CD8-positive, alpha-beta memory T cell (primary cell): ENCODE measurements at regions not wholly inside any gene's neighbourhood (a gene's known extent, or its start where the extent isn't known, plus 50 kb on each side); places are given as distances from the start of the nearest gene placed in this dataset.

Experiments used
- CTCF ChIA-PET: fragments of 350-600 bp; sonication (Branson Sonifier 250); formaldehyde crosslinking; loops from one replicate; lab custom pipeline; 2021; ENCODE audit warnings: antibody characterized with exemption; lab: Charles Lee
- POLR2A ChIA-PET: fragments of 350-600 bp; sonication (Branson Sonifier 250); formaldehyde crosslinking; loops from one replicate; lab custom pipeline; 2021; ENCODE audit warnings: antibody characterized with exemption; lab: Charles Lee
- DNase-seq, 5 donors: peaks; one replicate each; pipeline versions ENCODE4 v3.0.0 to v3.0.0-alpha.2; 2020 to 2022; ENCODE audit warnings: mixed read lengths in 1 of 5
- H3K27ac ChIP-seq: one replicate; pipeline ENCODE4 v1.7.0; 2013; ENCODE audit warnings: low read depth, mild to moderate bottlenecking, low read length, moderate library complexity
- H3K27me3 ChIP-seq: 2 replicates; pipeline ENCODE4 v1.7.0; 2013; ENCODE audit warnings: low read length, mild to moderate bottlenecking; ENCODE audit not compliant: insufficient read depth, poor library complexity, severe bottlenecking
- H3K36me3 ChIP-seq: 2 replicates; pipeline ENCODE4 v1.7.0; 2013; ENCODE audit warnings: mild to moderate bottlenecking, low read length, moderate library complexity; ENCODE audit not compliant: insufficient read depth
- H3K4me1 ChIP-seq: 2 replicates; pipeline ENCODE4 v1.7.0; 2013; ENCODE audit warnings: mild to moderate bottlenecking, low read length, moderate library complexity; ENCODE audit not compliant: insufficient read depth
- H3K4me3 ChIP-seq: 2 replicates; pipeline ENCODE4 v1.7.0; 2013; ENCODE audit warnings: mild to moderate bottlenecking, low read length
- H3K9me3 ChIP-seq: 2 replicates; pipeline ENCODE4 v1.7.0; 2013; ENCODE audit warnings: mild to moderate bottlenecking, low read length
- H3K27ac Mint-ChIP-seq, 8 donors: one replicate each; pipeline ENCODE4 v1.8.0; 2020 to 2021; ENCODE audit warnings: mixed read lengths in 8 of 8, mild to moderate bottlenecking in 6 of 8, inconsistent platforms in 3 of 8, moderate library complexity in 3 of 8
- H3K27me3 Mint-ChIP-seq, 2 donors: one replicate each; pipeline ENCODE4 v1.8.0; 2020 to 2021; ENCODE audit warnings: mixed read lengths in 2 of 2, mild to moderate bottlenecking in 1 of 2, moderate library complexity in 1 of 2
- H3K36me3 Mint-ChIP-seq, 3 donors: one replicate each; pipeline ENCODE4 v1.8.0; 2020 to 2021; ENCODE audit warnings: mixed read lengths in 3 of 3, inconsistent platforms in 1 of 3, mild to moderate bottlenecking in 1 of 3
- H3K4me1 Mint-ChIP-seq, 3 donors: one replicate each; pipeline ENCODE4 v1.8.0; 2020 to 2021; ENCODE audit warnings: mixed read lengths in 3 of 3, inconsistent platforms in 1 of 3, mild to moderate bottlenecking in 1 of 3
- H3K4me3 Mint-ChIP-seq, 7 donors: one replicate each; pipeline ENCODE4 v1.8.0; 2020 to 2021; ENCODE audit warnings: mixed read lengths in 7 of 7, mild to moderate bottlenecking in 6 of 7, moderate library complexity in 4 of 7, inconsistent platforms in 2 of 7
- H3K9me3 Mint-ChIP-seq, 5 donors: one replicate each; pipeline ENCODE4 v1.8.0; 2020 to 2022; ENCODE audit warnings: mixed read lengths in 5 of 5, mild to moderate bottlenecking in 3 of 5, moderate library complexity in 2 of 5, inconsistent platforms in 1 of 5

GRCh38 chr13:82791035-82791434, 1091.2 kb downstream of the SLITRK1 start:
- CTCF ChIA-PET = no interaction called here
- Mint-ChIP-seq H3K27me3 (no peaks in the 10 kb centered on the region), H3K36me3 (no peaks in the 10 kb centered on the region)

GRCh38 chr13:82772816-82773215, 1109.5 kb downstream of the SLITRK1 start:
- H3K36me3 ChIP-seq = no peaks in the 10 kb centered on the region
- Mint-ChIP-seq H3K9me3 (peaks cover 0 to 12% (median 2%) of the 10 kb centered on the region in 5 donors), H3K27me3 (no peaks in the 10 kb centered on the region), H3K27ac (no peak overlapping the region), H3K4me1 (no peaks in the 10 kb centered on the region), H3K4me3 (no peak overlapping the region), H3K36me3 (no peaks in the 10 kb centered on the region)
- ChIA-PET CTCF (no interaction called here), POLR2A (no interaction called here)
- H3K27ac ChIP-seq = no peak overlapping the region
- no peaks in the 10 kb centered on the region for H3K9me3 ChIP-seq
- no peaks in the 10 kb centered on the region for H3K27me3 ChIP-seq
- DNase-seq = no peak
- no peaks in the 10 kb centered on the region for H3K4me1 ChIP-seq
- H3K4me3 ChIP-seq = no peak overlapping the region

More at GRCh38 chr13:82791035-82791434, 1091.2 kb downstream of the SLITRK1 start:
- H3K27ac Mint-ChIP-seq = no peak overlapping the region
- H3K4me3 Mint-ChIP-seq = no peak overlapping the region
- no peaks in the 10 kb centered on the region for H3K4me1 Mint-ChIP-seq
- H3K27ac ChIP-seq = no peak overlapping the region
- no peaks in the 10 kb centered on the region for H3K4me1 ChIP-seq
- H3K27me3 ChIP-seq = no peaks in the 10 kb centered on the region
- POLR2A ChIA-PET = no interaction called here
- DNase-seq = no peak
- H3K9me3 Mint-ChIP-seq = no peaks in the 10 kb centered on the region
- no peak overlapping the region for H3K4me3 ChIP-seq
- no peaks in the 10 kb centered on the region for H3K9me3 ChIP-seq
- H3K36me3 ChIP-seq = no peaks in the 10 kb centered on the region

- no peaks in the 10 kb centered on the region for H3K4me1 Mint-ChIP-seq
- no peak overlapping the region for H3K4me3 Mint-ChIP-seq
- CTCF ChIA-PET = no interaction called here
- Histone ChIP-seq H3K36me3 (no peaks in the 10 kb centered on the region), H3K4me3 (no peak overlapping the region), H3K4me1 (no peaks in the 10 kb centered on the region), H3K27ac (no peak overlapping the region), H3K27me3 (no peaks in the 10 kb centered on the region), H3K9me3 (no peaks in the 10 kb centered on the region)
- no peak overlapping the region for H3K27ac Mint-ChIP-seq
- peaks cover 2 to 9% (median 5%) of the 10 kb centered on the region in 5 donors for H3K9me3 Mint-ChIP-seq
- POLR2A ChIA-PET = no interaction called here
- H3K27me3 Mint-ChIP-seq = no peaks in the 10 kb centered on the region
- no peak for DNase-seq
- H3K36me3 Mint-ChIP-seq = no peaks in the 10 kb centered on the region
These were observed 1115.4 kb downstream of the SLITRK1 start for GRCh38 chr13:82766732-82767321.

GRCh38 chr13:82758044-82758443, 1124.2 kb downstream of the SLITRK1 start:
- Mint-ChIP-seq H3K27ac (no peak overlapping the region), H3K36me3 (no peaks in the 10 kb centered on the region), H3K4me3 (no peak overlapping the region), H3K4me1 (no peaks in the 10 kb centered on the region), H3K9me3 (peaks cover 0 to 7% (median 0%) of the 10 kb centered on the region in 5 donors), H3K27me3 (peaks cover 0 to 2% of the 10 kb centered on the region in 2 donors)
- H3K4me3 ChIP-seq = no peak overlapping the region
- H3K4me1 ChIP-seq = no peaks in the 10 kb centered on the region
- H3K27me3 ChIP-seq = no peaks in the 10 kb centered on the region
- no peak for DNase-seq
- ChIA-PET POLR2A (no interaction called here), CTCF (no interaction called here)
- no peaks in the 10 kb centered on the region for H3K36me3 ChIP-seq
- H3K27ac ChIP-seq = no peak overlapping the region
- no peaks in the 10 kb centered on the region for H3K9me3 ChIP-seq

DNA sequence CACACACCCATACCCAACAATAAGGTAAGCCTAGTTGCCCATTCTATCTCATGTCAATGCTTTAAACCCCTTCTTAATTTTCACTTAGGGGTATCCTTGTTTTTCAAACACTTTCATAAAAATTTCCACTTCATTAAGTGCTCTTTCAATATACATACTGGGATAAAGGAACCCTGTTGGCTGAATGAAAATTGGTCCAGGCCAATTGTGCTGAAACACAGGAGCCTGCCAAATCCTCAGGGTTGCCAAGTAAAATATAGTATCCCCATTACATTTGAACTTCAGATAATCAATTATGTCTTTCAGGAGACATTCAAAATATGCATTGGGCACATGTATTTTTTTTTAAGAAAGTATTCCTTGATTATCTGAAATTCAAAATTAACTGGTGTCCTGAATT, 1131.1 kb downstream of the SLITRK1 start:
- H3K4me3 Mint-ChIP-seq = no peak overlapping the region
- CTCF ChIA-PET = no interaction called here
- no peaks in the 10 kb centered on the region for H3K27me3 Mint-ChIP-seq

GRCh38 chr13:82749551-82749950, 1132.7 kb downstream of the SLITRK1 start:
- H3K27ac Mint-ChIP-seq = no peak overlapping the region
- Histone ChIP-seq H3K4me1 (no peaks in the 10 kb centered on the region), H3K36me3 (no peaks in the 10 kb centered on the region), H3K9me3 (no peaks in the 10 kb centered on the region), H3K27ac (no peak overlapping the region), H3K4me3 (no peak overlapping the region), H3K27me3 (no peaks in the 10 kb centered on the region)
- H3K36me3 Mint-ChIP-seq = no peaks in the 10 kb centered on the region
- DNase-seq = no peak
- H3K4me1 Mint-ChIP-seq = no peaks in the 10 kb centered on the region
- CTCF ChIA-PET = no interaction called here
- H3K9me3 Mint-ChIP-seq = peaks cover 0 to 5% (median 0%) of the 10 kb centered on the region in 5 donors
- no peaks in the 10 kb centered on the region for H3K27me3 Mint-ChIP-seq
- H3K4me3 Mint-ChIP-seq = no peak overlapping the region
- POLR2A ChIA-PET = no interaction called here

More for the DNA sequence above, 1131.1 kb downstream of the SLITRK1 start:
- Histone ChIP-seq H3K36me3 (no peaks in the 10 kb centered on the region), H3K4me1 (no peaks in the 10 kb centered on the region), H3K27ac (no peak overlapping the region), H3K4me3 (no peak overlapping the region), H3K27me3 (no peaks in the 10 kb centered on the region), H3K9me3 (no peaks in the 10 kb centered on the region)
- Mint-ChIP-seq H3K36me3 (no peaks in the 10 kb centered on the region), H3K9me3 (peaks cover 0 to 5% (median 0%) of the 10 kb centered on the region in 5 donors), H3K27ac (no peak overlapping the region), H3K4me1 (no peaks in the 10 kb centered on the region)
- DNase-seq = no peak
- POLR2A ChIA-PET = no interaction called here

- no peaks in the 10 kb centered on the region for H3K36me3 ChIP-seq
- POLR2A ChIA-PET = no interaction called here
- DNase-seq = no peak
- no peaks in the 10 kb centered on the region for H3K27me3 Mint-ChIP-seq
- H3K27ac ChIP-seq = no peak overlapping the region
- H3K4me3 Mint-ChIP-seq = no peak overlapping the region
- no peaks in the 10 kb centered on the region for H3K4me1 Mint-ChIP-seq
- CTCF ChIA-PET = no interaction called here
- no peaks in the 10 kb centered on the region for H3K36me3 Mint-ChIP-seq
- no peaks in the 10 kb centered on the region for H3K4me1 ChIP-seq
- peaks cover 0 to 5% (median 0%) of the 10 kb centered on the region in 5 donors for H3K9me3 Mint-ChIP-seq
- no peaks in the 10 kb centered on the region for H3K27me3 ChIP-seq
- H3K4me3 ChIP-seq = no peak overlapping the region
- H3K27ac Mint-ChIP-seq = no peak overlapping the region
- no peaks in the 10 kb centered on the region for H3K9me3 ChIP-seq
These were observed 1134.3 kb downstream of the SLITRK1 start for GRCh38 chr13:82747958-82748357.

DNA sequence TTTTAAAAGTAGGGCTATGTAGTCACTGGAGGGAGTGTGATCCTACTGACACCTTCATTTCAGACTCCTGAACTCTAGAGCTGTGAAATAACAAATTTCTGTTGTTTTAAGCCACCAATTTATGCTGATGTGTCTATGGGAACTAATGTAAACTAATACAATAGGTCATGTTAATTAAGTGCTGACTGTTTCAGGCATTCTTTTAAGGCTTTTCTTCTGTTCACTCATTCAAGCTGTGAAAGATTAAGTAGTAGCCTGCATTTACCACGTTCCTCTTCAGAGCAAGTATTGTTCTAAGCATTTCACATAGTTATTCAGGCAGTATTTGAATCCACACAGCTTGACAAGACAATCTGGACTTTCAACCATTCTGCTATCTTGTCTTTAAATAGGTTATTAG, 1135.0 kb downstream of the SLITRK1 start:
- POLR2A ChIA-PET = no interaction called here
- Histone ChIP-seq H3K4me1 (no peaks in the 10 kb centered on the region), H3K4me3 (no peak overlapping the region), H3K9me3 (no peaks in the 10 kb centered on the region), H3K27me3 (no peaks in the 10 kb centered on the region), H3K27ac (no peak overlapping the region), H3K36me3 (no peaks in the 10 kb centered on the region)
- Mint-ChIP-seq H3K9me3 (peaks cover 0 to 5% (median 0%) of the 10 kb centered on the region in 5 donors), H3K4me3 (no peak overlapping the region), H3K4me1 (no peaks in the 10 kb centered on the region), H3K36me3 (no peaks in the 10 kb centered on the region), H3K27me3 (no peaks in the 10 kb centered on the region), H3K27ac (no peak overlapping the region)
- CTCF ChIA-PET = no interaction called here
- DNase-seq = no peak
